ENCODE measurements at regions not wholly inside any gene's neighbourhood (a gene's known extent, or its start where the extent isn't known, plus 50 kb on each side); places are given as distances from the start of the nearest gene placed in this dataset.

GRCh38 chr3:152200476-152201420 lies 68.0 kb upstream of the MBNL1 start:
- TF ChIP-seq ZNF219 (CRISPR knock-in tag; IDR thresholded peaks at IDR 0.05; ENCODE audit: borderline replicate concordance) (no peak), NR2C2 (CRISPR knock-in tag; IDR thresholded peaks at IDR 0.05) (no peak), ESRRA (CRISPR knock-in tag; IDR thresholded peaks at IDR 0.05; ENCODE audit: borderline replicate concordance) (no peak), CTCF (IDR thresholded peaks at IDR 0.05) (no peak), CREB1 (CRISPR knock-in tag; IDR thresholded peaks at IDR 0.05) (no peak), PREB (CRISPR knock-in tag; IDR thresholded peaks at IDR 0.05; ENCODE audit: borderline replicate concordance) (no peak)
